ENCODE measurements at regions not wholly inside any gene's neighbourhood (a gene's known extent, or its start where the extent isn't known, plus 50 kb on each side); places are given as distances from the start of the nearest gene placed in this dataset.

GRCh38 chr15:93206893-93207292 lies 117.9 kb upstream of the RGMA start:
- H3K9me3 Mint-ChIP-seq (ENCODE audit: low read depth, unreplicated experiment), result peaks cover 5% of the 10 kb centered on the region
- no peak overlapping the region for H3K4me3 Mint-ChIP-seq (ENCODE audit: low read depth, unreplicated experiment)
- no peak overlapping the region for H3K27ac Mint-ChIP-seq (ENCODE audit: unreplicated experiment)
- no peaks in the 10 kb centered on the region for H3K36me3 Mint-ChIP-seq (ENCODE audit: insufficient read depth, unreplicated experiment)
- no peaks in the 10 kb centered on the region for H3K4me1 Mint-ChIP-seq (ENCODE audit: low read depth, unreplicated experiment)
- intact Hi-C loops (cut with micrococcal nuclease; ENCODE audit: unreplicated experiment), result no loop called here
- no peak for TF ChIP-seq CTCF (IDR thresholded peaks at IDR 0.05; ENCODE audit: unreplicated experiment)
- H3K27me3 Mint-ChIP-seq (ENCODE audit: unreplicated experiment), result peaks cover 54% of the 10 kb centered on the region
- DNase-seq, result no peak
- BruUV-seq (replicated peaks), result no TSS peak
- CTCF ChIA-PET, result interaction anchor here (0.6 kb wide), 1 partner anchor 127 kb away, joined by 3 read pairs; no protein-coding TSS in a partner anchor

GRCh38 chr15:93205413-93205812 lies 116.4 kb upstream of the RGMA start:
- Mint-ChIP-seq H3K9me3 (ENCODE audit: low read depth, unreplicated experiment) (peaks cover 5% of the 10 kb centered on the region), H3K36me3 (ENCODE audit: insufficient read depth, unreplicated experiment) (no peaks in the 10 kb centered on the region), H3K4me3 (ENCODE audit: low read depth, unreplicated experiment) (no peak overlapping the region), H3K27me3 (ENCODE audit: unreplicated experiment) (peaks cover 49% of the 10 kb centered on the region), H3K27ac (ENCODE audit: unreplicated experiment) (no peak overlapping the region), H3K4me1 (ENCODE audit: low read depth, unreplicated experiment) (no peaks in the 10 kb centered on the region)
- no peak for TF ChIP-seq CTCF (IDR thresholded peaks at IDR 0.05; ENCODE audit: unreplicated experiment)
- intact Hi-C loops (cut with micrococcal nuclease; ENCODE audit: unreplicated experiment), result no loop called here
- CTCF ChIA-PET, result no interaction called here
- BruUV-seq (replicated peaks), result no TSS peak
- no peak for DNase-seq

- Mint-ChIP-seq H3K9me3 (ENCODE audit: low read depth, unreplicated experiment) (peaks cover 5% of the 10 kb centered on the region), H3K4me1 (ENCODE audit: low read depth, unreplicated experiment) (no peaks in the 10 kb centered on the region), H3K27me3 (ENCODE audit: unreplicated experiment) (peaks cover 68% of the 10 kb centered on the region), H3K4me3 (ENCODE audit: low read depth, unreplicated experiment) (no peak overlapping the region), H3K27ac (ENCODE audit: unreplicated experiment) (no peak overlapping the region), H3K36me3 (ENCODE audit: insufficient read depth, unreplicated experiment) (no peaks in the 10 kb centered on the region)
- BruUV-seq (replicated peaks), result no TSS peak
- CTCF ChIA-PET, result no interaction called here
- no peak for TF ChIP-seq CTCF (IDR thresholded peaks at IDR 0.05; ENCODE audit: unreplicated experiment)
- intact Hi-C loops (cut with micrococcal nuclease; ENCODE audit: unreplicated experiment), result no loop called here
- no peak for DNase-seq
These were observed 114.0 kb upstream of the RGMA start for GRCh38 chr15:93203036-93203435.

GRCh38 chr15:93202405-93202804 lies 113.4 kb upstream of the RGMA start:
- H3K4me3 Mint-ChIP-seq (ENCODE audit: low read depth, unreplicated experiment), result no peak overlapping the region
- DNase-seq, result no peak
- H3K36me3 Mint-ChIP-seq (ENCODE audit: insufficient read depth, unreplicated experiment), result no peaks in the 10 kb centered on the region
- no peak overlapping the region for H3K27ac Mint-ChIP-seq (ENCODE audit: unreplicated experiment)
- no TSS peak for BruUV-seq (replicated peaks)
- H3K9me3 Mint-ChIP-seq (ENCODE audit: low read depth, unreplicated experiment), result peaks cover 5% of the 10 kb centered on the region
- CTCF ChIA-PET, result no interaction called here
- H3K4me1 Mint-ChIP-seq (ENCODE audit: low read depth, unreplicated experiment), result no peaks in the 10 kb centered on the region
- peaks cover 68% of the 10 kb centered on the region for H3K27me3 Mint-ChIP-seq (ENCODE audit: unreplicated experiment)
- intact Hi-C loops (cut with micrococcal nuclease; ENCODE audit: unreplicated experiment), result no loop called here
- TF ChIP-seq CTCF (IDR thresholded peaks at IDR 0.05; ENCODE audit: unreplicated experiment), result no peak
